Chondrocyte (in vitro differentiated cells): ENCODE measurements at regions not wholly inside any gene's neighbourhood (a gene's known extent, or its start where the extent isn't known, plus 50 kb on each side); places are given as distances from the start of the nearest gene placed in this dataset. TPM values are rescaled to one million over a fixed set of nuclear protein-coding genes. Genes with fewer than 3 reads are reported as not detected.
A peak's percentile ranks its signal among the peaks of the same experiment; 100 is the strongest.

ENCODE experiments used
- DNase-seq: peaks from one replicate; pipeline ENCODE4 v3.0.0; 2021; ENCODE audit warnings: mixed read lengths, low spot score
- H3K27ac Mint-ChIP-seq: one replicate; pipeline ENCODE4 v1.8.0; 2021; ENCODE audit warnings: mild to moderate bottlenecking, moderate library complexity, mixed read lengths; ENCODE audit not compliant: unreplicated experiment
- H3K27me3 Mint-ChIP-seq: 2 replicates; pipeline ENCODE4 v1.8.0; 2021; ENCODE audit warnings: low read depth, mixed read lengths
- H3K36me3 Mint-ChIP-seq: 2 replicates; pipeline ENCODE4 v1.8.0; 2021; ENCODE audit warnings: low read depth, mixed read lengths
- H3K4me1 Mint-ChIP-seq: 2 replicates; pipeline ENCODE4 v1.8.0; 2021; ENCODE audit warnings: low read depth, mild to moderate bottlenecking, mixed read lengths
- H3K4me3 Mint-ChIP-seq: one replicate; pipeline ENCODE4 v1.8.0; 2021; ENCODE audit warnings: mild to moderate bottlenecking, moderate library complexity, mixed read lengths; ENCODE audit not compliant: unreplicated experiment
- H3K9me3 Mint-ChIP-seq: 2 replicates; pipeline ENCODE4 v1.8.0; 2021; ENCODE audit warnings: low read depth, mixed read lengths
- microRNA-seq: library from miRNA; unstranded; fragments of <30 nt; microRNA quantifications from one replicate; pipeline ENCODE4 v1.2.0, GENCODE V29; 2020; ENCODE audit warnings: borderline number of aligned reads
- TF ChIP-seq, protein P1 (sequence below): fragments of 200-600 bp; sonication (generic); IDR thresholded peaks from 2 replicates; pipeline ENCODE4 v1.5.0; 2021; ENCODE audit warnings: antibody characterized with exemption, mild to moderate bottlenecking, moderate library complexity

DNA sequence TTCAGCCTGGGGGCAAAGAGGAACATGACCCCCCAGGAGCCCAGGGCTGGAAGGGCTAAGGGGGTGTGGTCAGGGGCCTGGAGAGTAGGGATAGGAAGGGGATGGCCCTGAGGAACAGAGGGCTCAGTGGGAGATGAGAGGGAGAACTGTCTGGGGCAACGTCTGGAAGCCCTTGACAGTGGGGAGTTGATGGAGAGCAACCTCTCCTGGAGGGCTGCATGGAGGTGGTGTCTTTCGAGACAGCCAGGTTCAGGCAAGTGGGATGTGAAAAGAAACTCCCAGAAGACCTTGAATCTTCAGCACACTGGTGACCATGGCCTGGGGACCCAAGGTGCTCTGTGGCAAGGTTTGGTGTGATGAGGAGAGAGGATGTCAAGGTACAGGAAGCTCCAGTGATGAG is 54.2 kb upstream of the RUNX3 start:
- TF ChIP-seq, protein P1, sequence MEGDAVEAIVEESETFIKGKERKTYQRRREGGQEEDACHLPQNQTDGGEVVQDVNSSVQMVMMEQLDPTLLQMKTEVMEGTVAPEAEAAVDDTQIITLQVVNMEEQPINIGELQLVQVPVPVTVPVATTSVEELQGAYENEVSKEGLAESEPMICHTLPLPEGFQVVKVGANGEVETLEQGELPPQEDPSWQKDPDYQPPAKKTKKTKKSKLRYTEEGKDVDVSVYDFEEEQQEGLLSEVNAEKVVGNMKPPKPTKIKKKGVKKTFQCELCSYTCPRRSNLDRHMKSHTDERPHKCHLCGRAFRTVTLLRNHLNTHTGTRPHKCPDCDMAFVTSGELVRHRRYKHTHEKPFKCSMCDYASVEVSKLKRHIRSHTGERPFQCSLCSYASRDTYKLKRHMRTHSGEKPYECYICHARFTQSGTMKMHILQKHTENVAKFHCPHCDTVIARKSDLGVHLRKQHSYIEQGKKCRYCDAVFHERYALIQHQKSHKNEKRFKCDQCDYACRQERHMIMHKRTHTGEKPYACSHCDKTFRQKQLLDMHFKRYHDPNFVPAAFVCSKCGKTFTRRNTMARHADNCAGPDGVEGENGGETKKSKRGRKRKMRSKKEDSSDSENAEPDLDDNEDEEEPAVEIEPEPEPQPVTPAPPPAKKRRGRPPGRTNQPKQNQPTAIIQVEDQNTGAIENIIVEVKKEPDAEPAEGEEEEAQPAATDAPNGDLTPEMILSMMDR: no peak
- Mint-ChIP-seq H3K27me3 (peaks cover 8% of the 10 kb centered on the region), H3K27ac (no peak overlapping the region), H3K4me1 (no peaks in the 10 kb centered on the region), H3K36me3 (no peaks in the 10 kb centered on the region), H3K4me3 (no peak overlapping the region), H3K9me3 (no peaks in the 10 kb centered on the region)
- peak; percentile 28 for DNase-seq

DNA sequence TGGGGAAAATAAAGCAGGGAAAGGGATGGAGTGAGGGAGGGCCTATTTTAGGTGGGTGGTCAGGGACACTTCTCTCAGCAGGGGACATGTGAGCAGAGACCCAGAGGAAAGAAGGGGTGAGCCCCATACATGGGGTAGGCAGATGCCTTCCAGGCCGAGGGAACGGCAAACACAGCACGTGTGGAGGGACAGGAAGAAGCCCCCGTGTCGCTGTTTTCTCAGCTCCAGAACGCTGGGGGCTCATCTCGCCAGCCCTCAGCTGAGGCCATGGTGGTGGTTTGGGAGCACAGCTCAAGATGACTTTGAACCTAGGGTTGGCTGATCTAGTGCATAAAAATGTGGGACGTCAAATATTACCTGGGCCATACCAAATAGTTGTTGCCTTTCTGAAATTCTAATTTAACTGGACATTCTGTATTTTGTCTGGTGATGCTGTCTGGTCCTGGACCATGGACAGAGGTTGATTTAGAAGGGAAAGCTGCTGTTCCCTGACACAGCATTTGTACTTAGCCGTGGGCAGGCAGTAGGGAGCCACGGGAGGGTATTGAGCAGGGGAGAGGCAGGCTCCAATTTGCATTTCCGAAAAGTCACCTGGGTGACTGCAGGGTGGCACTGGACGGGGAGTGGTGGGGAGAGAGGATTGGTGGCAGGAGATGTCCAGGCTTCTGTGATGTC is 53.1 kb upstream of the RUNX3 start:
- Mint-ChIP-seq H3K4me3 (no peak overlapping the region), H3K36me3 (no peaks in the 10 kb centered on the region), H3K27ac (no peak overlapping the region), H3K27me3 (peaks cover 9% of the 10 kb centered on the region), H3K9me3 (no peaks in the 10 kb centered on the region), H3K4me1 (no peaks in the 10 kb centered on the region)
- peak; percentile 68 for DNase-seq
- TF ChIP-seq, protein P1: no peak

DNA sequence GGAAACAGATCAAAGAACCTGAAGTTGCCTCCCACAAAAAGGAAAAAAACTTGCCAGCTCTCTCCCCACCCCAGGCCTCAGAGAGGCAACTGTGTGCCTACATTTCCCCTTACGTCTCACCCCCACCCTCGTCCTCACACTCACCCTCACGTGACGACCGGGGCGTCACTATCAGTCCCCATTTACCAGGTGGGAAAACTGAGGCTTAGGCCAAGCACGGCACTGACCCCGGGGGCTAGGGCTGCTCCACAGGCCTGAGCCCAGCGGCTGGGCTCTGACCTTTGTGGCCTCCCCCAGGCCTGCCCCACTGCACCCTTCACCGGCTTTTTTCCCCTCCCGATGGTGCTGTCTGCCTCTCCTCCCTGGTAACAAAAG is 51.5 kb upstream of the RUNX3 start:
- no peaks in the 10 kb centered on the region for H3K36me3 Mint-ChIP-seq
- DNase-seq: no peak
- H3K4me3 Mint-ChIP-seq: no peak overlapping the region
- peaks cover 4% of the 10 kb centered on the region for H3K9me3 Mint-ChIP-seq
- H3K27me3 Mint-ChIP-seq: peaks cover 12% of the 10 kb centered on the region
- no peak overlapping the region for H3K27ac Mint-ChIP-seq
- TF ChIP-seq, protein P1: no peak
- no peaks in the 10 kb centered on the region for H3K4me1 Mint-ChIP-seq

DNA sequence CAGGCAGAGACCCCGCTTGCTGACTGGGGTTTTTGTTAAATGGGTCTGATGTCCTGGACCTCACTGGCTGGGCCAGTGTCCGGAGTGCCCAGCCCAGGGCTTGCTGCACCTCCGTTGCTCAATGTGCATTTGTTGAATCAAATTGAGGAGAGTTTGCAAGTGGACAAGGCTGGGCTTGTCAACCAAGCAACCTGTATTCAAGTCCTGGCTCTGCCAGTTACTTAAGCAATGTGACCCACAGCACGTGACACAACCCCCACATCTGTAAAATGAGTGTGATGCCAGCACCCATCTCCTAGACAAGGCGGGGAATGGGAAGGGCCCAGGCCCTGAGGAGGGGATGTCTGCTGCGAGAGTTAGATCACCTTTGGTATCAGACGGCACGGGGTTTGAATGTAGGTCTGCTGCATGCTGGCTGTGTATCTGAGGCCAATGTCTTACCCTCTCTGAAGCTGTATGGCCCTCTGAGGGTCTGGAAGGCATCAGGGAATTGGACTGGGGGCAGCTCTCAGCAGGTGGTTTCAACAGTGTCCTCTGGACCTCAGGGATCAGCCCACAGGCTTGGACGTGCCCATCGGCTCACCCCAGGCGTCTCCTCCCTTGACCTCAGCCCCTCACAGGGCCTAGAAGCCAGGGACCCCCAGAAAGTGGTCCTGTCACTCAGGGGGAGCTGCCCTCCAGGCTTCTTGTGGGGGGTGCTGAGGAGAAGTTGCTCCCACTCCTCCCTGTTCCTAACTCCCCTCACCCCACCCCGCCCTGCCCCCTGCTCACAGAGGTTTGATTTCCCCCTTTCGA is 51.0 kb upstream of the RUNX3 start:
- H3K4me3 Mint-ChIP-seq: no peak overlapping the region
- H3K27me3 Mint-ChIP-seq: peaks cover 12% of the 10 kb centered on the region
- no peak overlapping the region for H3K27ac Mint-ChIP-seq
- peaks cover 8% of the 10 kb centered on the region for H3K9me3 Mint-ChIP-seq
- peak; percentile 59 for DNase-seq
- peaks cover 1% of the 10 kb centered on the region for H3K36me3 Mint-ChIP-seq
- no peaks in the 10 kb centered on the region for H3K4me1 Mint-ChIP-seq
- TF ChIP-seq, protein P1: no peak

Small RNA genes lying in the stretch of these regions (microRNA-seq; reads per million reads assigned to microRNA genes)
- gene MIR4425: not detected
